ENCODE measurements at regions not wholly inside any gene's neighbourhood (a gene's known extent, or its start where the extent isn't known, plus 50 kb on each side); places are given as distances from the start of the nearest gene placed in this dataset.

- DNase-seq: peak in 1 of 3 donors; percentile 1
These were observed 1398.3 kb downstream of the DSC3 start for GRCh38 chr18:29644276-29644675.

GRCh38 chr18:29629493-29630036, 1413.0 kb downstream of the DSC3 start:
- no peak for DNase-seq

- no peak for DNase-seq
These were observed 1416.4 kb downstream of the DSC3 start for GRCh38 chr18:29626094-29626493.

GRCh38 chr18:29616867-29617266, 1425.7 kb downstream of the DSC3 start:
- DNase-seq: no peak

GRCh38 chr18:29608982-29609381, 1432.1 kb upstream of the CDH2 start:
- DNase-seq: no peak

GRCh38 chr18:29605365-29605764, 1428.4 kb upstream of the CDH2 start:
- no peak for DNase-seq

GRCh38 chr18:29596959-29597358, 1420.0 kb upstream of the CDH2 start:
- DNase-seq: no peak

GRCh38 chr18:29594493-29594892, 1417.6 kb upstream of the CDH2 start:
- no peak for DNase-seq

GRCh38 chr18:29588446-29589100, 1411.6 kb upstream of the CDH2 start:
- no peak for DNase-seq

- no peak for DNase-seq
These were observed 1409.3 kb upstream of the CDH2 start for GRCh38 chr18:29586210-29586609.

- DNase-seq: peak; percentile 1 to 27 (median 21)
These were observed 1383.3 kb upstream of the CDH2 start for GRCh38 chr18:29560270-29560669.

- DNase-seq: no peak
These were observed 1379.1 kb upstream of the CDH2 start for GRCh38 chr18:29556070-29556469.

GRCh38 chr18:29549759-29550158, 1372.8 kb upstream of the CDH2 start:
- DNase-seq: no peak

- DNase-seq: no peak
These were observed 1370.7 kb upstream of the CDH2 start for GRCh38 chr18:29547626-29548025.

GRCh38 chr18:29540548-29540947, 1363.6 kb upstream of the CDH2 start:
- DNase-seq: no peak

GRCh38 chr18:29531746-29532145, 1354.8 kb upstream of the CDH2 start:
- no peak for DNase-seq

- DNase-seq: no peak
These were observed 1346.4 kb upstream of the CDH2 start for GRCh38 chr18:29523371-29523770.

- DNase-seq: no peak
These were observed 1335.8 kb upstream of the CDH2 start for GRCh38 chr18:29512761-29513160.

GRCh38 chr18:29512203-29512602, 1335.3 kb upstream of the CDH2 start:
- DNase-seq: no peak

GRCh38 chr18:29501952-29502351, 1325.0 kb upstream of the CDH2 start:
- DNase-seq: no peak

- no peak for DNase-seq
These were observed 1319.3 kb upstream of the CDH2 start for GRCh38 chr18:29496152-29496680.

- no peak for DNase-seq
These were observed 1317.4 kb upstream of the CDH2 start for GRCh38 chr18:29494371-29494770.

GRCh38 chr18:29491907-29492306, 1315.0 kb upstream of the CDH2 start:
- DNase-seq: no peak

- DNase-seq: no peak
These were observed 1311.7 kb upstream of the CDH2 start for GRCh38 chr18:29488617-29489016.

- no peak for DNase-seq
These were observed 1288.6 kb upstream of the CDH2 start for GRCh38 chr18:29465526-29465925.

Measured in suppressor macrophage treated with lipopolysaccharide for 1 hour (primary cell).